CD14-positive monocyte (primary cell): ENCODE measurements at regions not wholly inside any gene's neighbourhood (a gene's known extent, or its start where the extent isn't known, plus 50 kb on each side); places are given as distances from the start of the nearest gene placed in this dataset.

Experiments
- DNase-seq, 3 donors: peaks; one replicate each; pipeline ENCODE4 v3.0.0-alpha.2; 2011 to 2022
- H2AFZ ChIP-seq: 2 replicates; pipeline ENCODE4 v1.6.0; 2012; ENCODE audit warnings: mild to moderate bottlenecking, low read depth, low read length, inconsistent platforms; ENCODE audit not compliant: insufficient read depth, poor library complexity, severe bottlenecking
- H3K27ac ChIP-seq, 2 donors: 1 replicate in 1 of 2; 2 replicates in 1 of 2; pipeline ENCODE4 v1.5.1; 2012 to 2013; ENCODE audit warnings: low read length in 2 of 2, control low read depth in 1 of 2, inconsistent platforms in 1 of 2, low read depth in 1 of 2, mild to moderate bottlenecking in 1 of 2
- H3K27me3 ChIP-seq, 2 donors: one replicate each; pipeline versions ENCODE4 v1.6.0 to v1.6.1; 2011 to 2013; ENCODE audit warnings: low read length in 2 of 2; ENCODE audit not compliant: control insufficient read depth in 2 of 2, insufficient read depth in 2 of 2
- H3K36me3 ChIP-seq, 2 donors: replicated peaks in 1 of 2; 1 replicate in 1 of 2; 2 replicates in 1 of 2; pipeline versions ENCODE4 v1.5.1 to v1.6.1; 2012 to 2013; ENCODE audit warnings: low read length in 2 of 2, control low read depth in 1 of 2, inconsistent platforms in 1 of 2, mild to moderate bottlenecking in 1 of 2; ENCODE audit not compliant: insufficient read depth in 2 of 2, control insufficient read depth in 1 of 2
- H3K4me1 ChIP-seq, 2 donors: 1 replicate in 1 of 2; 2 replicates in 1 of 2; pipeline versions ENCODE4 v1.5.1 to v1.6.1; 2012 to 2013; ENCODE audit warnings: low read length in 2 of 2, control low read depth in 1 of 2, inconsistent platforms in 1 of 2, mild to moderate bottlenecking in 1 of 2, moderate library complexity in 1 of 2; ENCODE audit not compliant: insufficient read depth in 2 of 2, control insufficient read depth in 1 of 2
- H3K4me2 ChIP-seq: replicated peaks from 2 replicates; pipeline ENCODE3; 2012; ENCODE audit warnings: low read length, moderate library complexity, mild to moderate bottlenecking; ENCODE audit not compliant: poor library complexity, severe bottlenecking; ENCODE audit errors: extremely low read depth
- H3K4me3 ChIP-seq, 3 experiments: fragments of 200-600 bp in 1 of 3; sonication (generic) in 1 of 3; replicated peaks in 1 of 3; 1 replicate in 2 of 3; 2 replicates in 1 of 3; pipeline ENCODE4 v1.5.1; 2011 to 2013; ENCODE audit warnings: low read length in 3 of 3, mild to moderate bottlenecking in 3 of 3, control low read depth in 2 of 3, low read depth in 2 of 3, inconsistent platforms in 1 of 3, moderate library complexity in 1 of 3
- H3K79me2 ChIP-seq: 2 replicates; pipeline ENCODE4 v1.6.0; 2012; ENCODE audit warnings: mild to moderate bottlenecking, control low read depth, inconsistent platforms, low read length, moderate library complexity; ENCODE audit not compliant: insufficient read depth
- H3K9ac ChIP-seq: 2 replicates; pipeline ENCODE4 v1.6.0; 2017; ENCODE audit warnings: low read length, mild to moderate bottlenecking; ENCODE audit not compliant: insufficient read depth, poor library complexity, severe bottlenecking
- H3K9me3 ChIP-seq, 2 donors: replicated peaks in 1 of 2; 1 replicate in 1 of 2; 2 replicates in 1 of 2; pipeline versions ENCODE4 v1.5.1 to v1.6.1; 2012 to 2013; ENCODE audit warnings: low read length in 2 of 2, control low read depth in 1 of 2; ENCODE audit not compliant: control insufficient read depth in 1 of 2, insufficient read depth in 1 of 2
- H4K20me1 ChIP-seq: 2 replicates; pipeline ENCODE4 v1.6.0; 2012; ENCODE audit warnings: mild to moderate bottlenecking, low read length, control low read depth, moderate library complexity; ENCODE audit not compliant: insufficient read depth
- H3K27ac Mint-ChIP-seq, 7 donors: one replicate each; pipeline ENCODE4 v1.8.0; 2020; ENCODE audit warnings: mild to moderate bottlenecking in 7 of 7, mixed read lengths in 7 of 7, moderate library complexity in 6 of 7, inconsistent platforms in 2 of 7
- H3K27me3 Mint-ChIP-seq, 3 donors: one replicate each; pipeline ENCODE4 v1.8.0; 2021 to 2022; ENCODE audit warnings: low read depth in 3 of 3, mild to moderate bottlenecking in 3 of 3, mixed read lengths in 3 of 3, moderate library complexity in 3 of 3, inconsistent platforms in 1 of 3
- H3K36me3 Mint-ChIP-seq, 2 donors: one replicate each; pipeline ENCODE4 v1.8.0; 2020; ENCODE audit warnings: mixed read lengths in 2 of 2, inconsistent platforms in 1 of 2, mild to moderate bottlenecking in 1 of 2
- H3K4me1 Mint-ChIP-seq: one replicate; pipeline ENCODE4 v1.8.0; 2020; ENCODE audit warnings: mild to moderate bottlenecking, mixed read lengths
- H3K4me3 Mint-ChIP-seq, 2 donors: one replicate each; pipeline ENCODE4 v1.8.0; 2020; ENCODE audit warnings: mild to moderate bottlenecking in 2 of 2, mixed read lengths in 2 of 2, moderate library complexity in 1 of 2
- H3K9me3 Mint-ChIP-seq, 7 donors: one replicate each; pipeline ENCODE4 v1.8.0; 2020 to 2022; ENCODE audit warnings: mixed read lengths in 7 of 7, mild to moderate bottlenecking in 6 of 7, moderate library complexity in 6 of 7, inconsistent platforms in 2 of 7
- WGBS: methylation state at CpG from one replicate; pipeline ENCODE4 v1.1.5; 2013; ENCODE audit warnings: missing lambda C conversion rate; ENCODE audit not compliant: insufficient coverage; 5-methylcytosine and 5-hydroxymethylcytosine counted together
- intact Hi-C, 2 donors: fragments of 100-400 bp; cut with micrococcal nuclease; formaldehyde crosslinking; loops; one replicate each; pipeline versions ENCODE4 v1.15.0 to v1.15.1; 2023
- TF ChIP-seq, protein P1 (sequence below): fragments of 200-600 bp; IDR thresholded peaks from one replicate; pipeline ENCODE4 v1.8.0; 2022; ENCODE audit warnings: antibody characterized with exemption, mild to moderate bottlenecking

DNA sequence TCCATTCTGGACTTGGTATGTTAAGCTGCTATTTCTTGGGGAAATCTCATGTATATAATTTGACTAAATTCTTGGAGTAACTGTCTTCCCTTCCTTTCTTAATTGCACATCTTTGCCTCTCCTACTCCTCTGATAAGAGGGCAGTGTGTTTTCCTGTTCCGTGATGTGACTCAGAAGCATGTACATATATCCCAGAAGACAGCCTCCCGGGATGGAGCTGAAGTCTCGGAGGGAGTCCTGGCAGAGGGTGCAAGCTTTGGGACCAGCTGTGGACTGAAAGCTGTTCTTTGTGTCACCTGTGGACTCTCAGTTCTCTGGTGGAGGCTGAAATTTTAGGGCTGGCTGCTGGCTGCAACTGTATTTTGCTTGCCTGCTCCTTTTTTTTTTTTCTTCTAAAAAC lies 54.7 kb upstream of the MGAT5 start:
- intact Hi-C loops, result loop anchor here in 1 of 2 donors (10.0 kb wide), 1 partner anchor 74 kb away; no protein-coding TSS in a partner anchor
- Mint-ChIP-seq H3K27ac (no peak overlapping the region), H3K4me1 (peaks cover 16% of the 10 kb centered on the region), H3K9me3 (no peaks in the 10 kb centered on the region), H3K4me3 (no peak overlapping the region), H3K27me3 (no peaks in the 10 kb centered on the region), H3K36me3 (peaks cover 0 to 3% of the 10 kb centered on the region in 2 donors)
- no CpG with 5 or more reads among the region's 3 CpGs for WGBS
- Histone ChIP-seq H3K79me2 (peaks cover 15% of the 10 kb centered on the region), H4K20me1 (peaks cover 7% of the 10 kb centered on the region), H3K27ac (no peak overlapping the region), H3K4me1 (no peaks in the 10 kb centered on the region), H3K9ac (no peak overlapping the region), H3K4me3 (no peak overlapping the region), H3K27me3 (no peaks in the 10 kb centered on the region), H3K4me2 (no peak overlapping the region), H3K36me3 (no peaks in the 10 kb centered on the region), H3K9me3 (no peaks in the 10 kb centered on the region), H2AFZ (no peak overlapping the region)
- TF ChIP-seq, protein P1, sequence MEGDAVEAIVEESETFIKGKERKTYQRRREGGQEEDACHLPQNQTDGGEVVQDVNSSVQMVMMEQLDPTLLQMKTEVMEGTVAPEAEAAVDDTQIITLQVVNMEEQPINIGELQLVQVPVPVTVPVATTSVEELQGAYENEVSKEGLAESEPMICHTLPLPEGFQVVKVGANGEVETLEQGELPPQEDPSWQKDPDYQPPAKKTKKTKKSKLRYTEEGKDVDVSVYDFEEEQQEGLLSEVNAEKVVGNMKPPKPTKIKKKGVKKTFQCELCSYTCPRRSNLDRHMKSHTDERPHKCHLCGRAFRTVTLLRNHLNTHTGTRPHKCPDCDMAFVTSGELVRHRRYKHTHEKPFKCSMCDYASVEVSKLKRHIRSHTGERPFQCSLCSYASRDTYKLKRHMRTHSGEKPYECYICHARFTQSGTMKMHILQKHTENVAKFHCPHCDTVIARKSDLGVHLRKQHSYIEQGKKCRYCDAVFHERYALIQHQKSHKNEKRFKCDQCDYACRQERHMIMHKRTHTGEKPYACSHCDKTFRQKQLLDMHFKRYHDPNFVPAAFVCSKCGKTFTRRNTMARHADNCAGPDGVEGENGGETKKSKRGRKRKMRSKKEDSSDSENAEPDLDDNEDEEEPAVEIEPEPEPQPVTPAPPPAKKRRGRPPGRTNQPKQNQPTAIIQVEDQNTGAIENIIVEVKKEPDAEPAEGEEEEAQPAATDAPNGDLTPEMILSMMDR, result no peak
- DNase-seq, result no peak

DNA sequence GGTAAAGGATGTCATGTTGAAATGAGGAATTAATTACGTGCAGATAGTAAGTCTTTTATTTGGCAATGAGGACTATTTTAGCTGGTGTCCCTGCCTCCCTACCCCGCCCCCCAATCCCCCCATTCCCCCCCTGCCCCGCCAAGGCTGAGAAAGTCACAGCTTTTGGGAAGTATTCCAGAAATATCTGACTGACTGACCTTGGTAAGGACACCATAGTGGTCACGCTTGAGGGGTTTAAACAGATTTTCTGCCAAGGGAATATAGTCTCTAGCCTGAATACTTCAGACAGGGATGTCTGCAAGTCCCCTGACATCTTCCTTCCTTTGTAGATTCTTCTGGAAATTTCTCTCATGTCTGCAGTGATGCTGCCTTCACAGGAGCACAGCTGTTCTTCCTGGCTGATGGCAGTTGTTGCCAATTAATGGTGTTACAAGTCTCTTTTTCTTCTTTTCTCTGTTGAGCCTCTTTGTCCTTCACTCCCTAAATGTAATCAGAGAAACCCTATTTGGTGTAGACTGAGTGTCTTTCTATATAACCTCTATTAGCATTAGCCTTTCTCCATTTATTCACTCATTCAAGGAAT lies 53.7 kb upstream of the MGAT5 start:
- no peaks in the 10 kb centered on the region for H3K27me3 ChIP-seq
- Mint-ChIP-seq H3K4me3 (no peak overlapping the region), H3K4me1 (peaks cover 12% of the 10 kb centered on the region), H3K9me3 (no peaks in the 10 kb centered on the region), H3K36me3 (peaks cover 0 to 3% of the 10 kb centered on the region in 2 donors), H3K27ac (no peak overlapping the region), H3K27me3 (no peaks in the 10 kb centered on the region)
- H3K36me3 ChIP-seq, result no peaks in the 10 kb centered on the region
- H3K9me3 ChIP-seq, result no peaks in the 10 kb centered on the region
- WGBS, result 92% methylated on average over 1 of the region's 4 CpGs
- TF ChIP-seq, protein P1, result no peak
- H3K79me2 ChIP-seq, result peaks cover 15% of the 10 kb centered on the region
- peaks cover 7% of the 10 kb centered on the region for H4K20me1 ChIP-seq
- no peak overlapping the region for H2AFZ ChIP-seq
- intact Hi-C loops, result no loop called here
- no peak for DNase-seq
- H3K9ac ChIP-seq, result no peak overlapping the region
- no peak overlapping the region for H3K4me3 ChIP-seq
- H3K27ac ChIP-seq, result no peak overlapping the region
- H3K4me2 ChIP-seq, result no peak overlapping the region
- H3K4me1 ChIP-seq, result peaks cover 0 to 1% of the 10 kb centered on the region in 2 donors
